Right cardiac atrium (tissue), 5 donors: ENCODE measurements at regions not wholly inside any gene's neighbourhood (a gene's known extent, or its start where the extent isn't known, plus 50 kb on each side); places are given as distances from the start of the nearest gene placed in this dataset.
"Not testable (repeated sequence)": the region's sequence is repeated elsewhere in the genome, so short reads cannot be mapped to it uniquely, and the experiment has no call there.

Source experiments
- ATAC-seq, 2 donors: fragments of 200-7000 bp; cut with Tn5 transposase; one replicate each; pipeline versions ENCODE4 v1.8.0 to v1.9.1; 2020; ENCODE audit warnings: moderate library complexity in 2 of 2, mild to moderate bottlenecking in 1 of 2
- DNase-seq, 3 donors: peaks; one replicate each; pipeline ENCODE4 v3.0.0-alpha.2; 2020
- H3K27ac ChIP-seq: one replicate; pipeline ENCODE4 v1.5.1; 2013; ENCODE audit warnings: mild to moderate bottlenecking, low read length, control low read depth, moderate library complexity
- H3K27me3 ChIP-seq: one replicate; pipeline ENCODE4 v1.6.1; 2013; ENCODE audit not compliant: control insufficient read depth, insufficient read depth
- H3K4me1 ChIP-seq: one replicate; pipeline ENCODE4 v1.6.1; 2013; ENCODE audit warnings: low read length; ENCODE audit not compliant: control insufficient read depth, insufficient read depth
- H3K4me3 ChIP-seq: one replicate; pipeline ENCODE4 v1.5.1; 2013; ENCODE audit warnings: low read length, control low read depth
- H3K9me3 ChIP-seq: one replicate; pipeline ENCODE4 v1.6.1; 2013; ENCODE audit warnings: low read length; ENCODE audit not compliant: control insufficient read depth
- WGBS: extraction: QIAGEN DNeasy Blood & Tissue Kit; methylation state at CpG from one replicate; pipeline ENCODE4 v1.1.7; 2013; 5-methylcytosine and 5-hydroxymethylcytosine counted together
- intact Hi-C, 4 donors: fragments of 100-400 bp; cut with DNase I; formaldehyde crosslinking; loops; one replicate each; pipeline versions ENCODE4 v1.11.0 to v1.14.0; 2022 to 2023
- donor health status: healthy with polysubstance abuse.
- donor health status: DM: no; HTN: yes; CAD: no.
- donor health status: DM: no; HTN: no; CAD: no.
- donor health status: DM: no; HTN: yes; CAD: no; lungs with severe emphysema.
- donor health status: DM: yes; HTN: yes; CAD: no.

- 96% methylated on average over 7 of the region's 7 CpGs for WGBS
- intact Hi-C loops: no loop called here
- no peaks in the 10 kb centered on the region for H3K9me3 ChIP-seq
- no peak for ATAC-seq
- no peak overlapping the region for H3K27ac ChIP-seq
- H3K4me3 ChIP-seq: no peak overlapping the region
- no peaks in the 10 kb centered on the region for H3K27me3 ChIP-seq
- no peaks in the 10 kb centered on the region for H3K4me1 ChIP-seq
- DNase-seq: no peak
Observed at GRCh38 chr1:8153961-8154360, 127.9 kb upstream of the ERRFI1 start.

GRCh38 chr1:8152731-8153702, 126.9 kb upstream of the ERRFI1 start:
- Histone ChIP-seq H3K27ac (no peak overlapping the region), H3K4me3 (no peak overlapping the region), H3K27me3 (no peaks in the 10 kb centered on the region), H3K9me3 (no peaks in the 10 kb centered on the region), H3K4me1 (no peaks in the 10 kb centered on the region)
- intact Hi-C loops: no loop called here
- DNase-seq (no peak), ATAC-seq (no peak)
- 89% methylated on average over 19 of the region's 19 CpGs for WGBS

GRCh38 chr1:8151647-8152046, 125.5 kb upstream of the ERRFI1 start:
- DNase-seq (no peak), ATAC-seq (no peak)
- intact Hi-C loops: no loop called here
- H3K4me3 ChIP-seq: no peak overlapping the region
- no peaks in the 10 kb centered on the region for H3K9me3 ChIP-seq
- H3K27ac ChIP-seq: no peak overlapping the region
- no peaks in the 10 kb centered on the region for H3K27me3 ChIP-seq
- no peaks in the 10 kb centered on the region for H3K4me1 ChIP-seq
- 90% methylated on average over 7 of the region's 7 CpGs for WGBS

- H3K4me1 ChIP-seq, H3K27ac ChIP-seq, ATAC-seq, H3K4me3 ChIP-seq, H3K9me3 ChIP-seq, intact Hi-C loops, H3K27me3 ChIP-seq, DNase-seq: not testable (repeated sequence)
- 80% methylated on average over 7 of the region's 7 CpGs for WGBS
Observed at GRCh38 chr1:8149756-8150155, 123.6 kb upstream of the ERRFI1 start.

- 66% methylated on average over 1 of the region's 1 CpG for WGBS
- intact Hi-C loops: no loop called here
- DNase-seq: no peak
- no peaks in the 10 kb centered on the region for H3K4me1 ChIP-seq
- H3K9me3 ChIP-seq: no peaks in the 10 kb centered on the region
- no peak overlapping the region for H3K4me3 ChIP-seq
- H3K27me3 ChIP-seq: no peaks in the 10 kb centered on the region
- no peak overlapping the region for H3K27ac ChIP-seq
- ATAC-seq: peak in 1 of 2 donors; percentile 16
Observed at GRCh38 chr1:8147956-8148355, 121.8 kb upstream of the ERRFI1 start.

- Histone ChIP-seq H3K4me3 (no peak overlapping the region), H3K27ac (no peak overlapping the region), H3K9me3 (no peaks in the 10 kb centered on the region), H3K4me1 (no peaks in the 10 kb centered on the region), H3K27me3 (no peaks in the 10 kb centered on the region)
- 98% methylated on average over 11 of the region's 11 CpGs for WGBS
- intact Hi-C loops: no loop called here
- ATAC-seq (no peak), DNase-seq (no peak)
Observed at GRCh38 chr1:8146257-8146855, 120.2 kb upstream of the ERRFI1 start.

GRCh38 chr1:8145545-8146202, 119.6 kb upstream of the ERRFI1 start:
- no peaks in the 10 kb centered on the region for H3K27me3 ChIP-seq
- no peak overlapping the region for H3K4me3 ChIP-seq
- no peak for DNase-seq
- 78% methylated on average over 8 of the region's 8 CpGs for whole genome bisulfite sequencing
- no peaks in the 10 kb centered on the region for H3K9me3 ChIP-seq
- no peak for ATAC-seq
- no peak overlapping the region for H3K27ac ChIP-seq
- intact Hi-C loops: no loop called here
- no peaks in the 10 kb centered on the region for H3K4me1 ChIP-seq

GRCh38 chr1:8144323-8144722, 118.2 kb upstream of the ERRFI1 start:
- H3K27me3 ChIP-seq: no peaks in the 10 kb centered on the region
- no peaks in the 10 kb centered on the region for H3K9me3 ChIP-seq
- WGBS: 80% methylated on average over 13 of the region's 13 CpGs
- DNase-seq (no peak), ATAC-seq (no peak)
- intact Hi-C loops: no loop called here
- H3K4me3 ChIP-seq: no peak overlapping the region
- H3K4me1 ChIP-seq: no peaks in the 10 kb centered on the region
- no peak overlapping the region for H3K27ac ChIP-seq

- H3K27me3 ChIP-seq: no peaks in the 10 kb centered on the region
- ATAC-seq (no peak), DNase-seq (no peak)
- H3K27ac ChIP-seq: no peak overlapping the region
- no peaks in the 10 kb centered on the region for H3K4me1 ChIP-seq
- 75% methylated on average over 7 of the region's 7 CpGs for WGBS
- H3K9me3 ChIP-seq: no peaks in the 10 kb centered on the region
- H3K4me3 ChIP-seq: no peak overlapping the region
- intact Hi-C loops: no loop called here
Observed at GRCh38 chr1:8142955-8143629, 117.0 kb upstream of the ERRFI1 start.

GRCh38 chr1:8139941-8140340, 113.8 kb upstream of the ERRFI1 start:
- WGBS: 96% methylated on average over 11 of the region's 11 CpGs
- Histone ChIP-seq H3K27me3 (no peaks in the 10 kb centered on the region), H3K9me3 (no peaks in the 10 kb centered on the region), H3K4me3 (no peak overlapping the region), H3K4me1 (peaks cover 2% of the 10 kb centered on the region), H3K27ac (no peak overlapping the region)
- no peak for ATAC-seq
- intact Hi-C loops: no loop called here
- no peak for DNase-seq

GRCh38 chr1:8139383-8139782, 113.3 kb upstream of the ERRFI1 start:
- Histone ChIP-seq H3K9me3 (no peaks in the 10 kb centered on the region), H3K4me1 (peaks cover 6% of the 10 kb centered on the region), H3K27me3 (no peaks in the 10 kb centered on the region), H3K27ac (no peak overlapping the region), H3K4me3 (no peak overlapping the region)
- WGBS: 94% methylated on average over 6 of the region's 6 CpGs
- DNase-seq: no peak
- intact Hi-C loops: no loop called here
- no peak for ATAC-seq
